ENCODE measurements at regions not wholly inside any gene's neighbourhood (a gene's known extent, or its start where the extent isn't known, plus 50 kb on each side); places are given as distances from the start of the nearest gene placed in this dataset.
"Not testable (repeated sequence)": the region's sequence is repeated elsewhere in the genome, so short reads cannot be mapped to it uniquely, and the experiment has no call there.

DNA sequence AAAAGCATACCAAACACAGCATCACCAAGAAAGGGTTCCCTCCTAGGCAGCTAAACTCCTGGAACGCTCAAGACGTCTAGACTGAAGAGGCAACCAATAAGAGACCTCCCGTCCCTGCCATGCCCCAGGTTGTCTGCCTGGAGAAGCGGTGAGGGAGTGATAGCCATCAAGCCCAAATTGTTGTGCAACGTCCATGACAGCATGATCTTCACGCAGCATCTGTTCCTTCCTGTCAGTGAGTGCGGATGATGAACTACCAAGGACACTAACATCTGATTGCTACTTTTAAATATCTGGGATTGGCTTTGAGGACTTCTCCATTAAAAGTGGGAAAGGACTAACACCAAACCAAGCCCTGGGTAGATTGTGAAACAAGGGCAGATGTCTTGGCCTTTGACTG, 149.7 kb downstream of the TXNL1 start:
- DNase-seq (ENCODE audit: low read depth in 2 of 2) = no peak

DNA sequence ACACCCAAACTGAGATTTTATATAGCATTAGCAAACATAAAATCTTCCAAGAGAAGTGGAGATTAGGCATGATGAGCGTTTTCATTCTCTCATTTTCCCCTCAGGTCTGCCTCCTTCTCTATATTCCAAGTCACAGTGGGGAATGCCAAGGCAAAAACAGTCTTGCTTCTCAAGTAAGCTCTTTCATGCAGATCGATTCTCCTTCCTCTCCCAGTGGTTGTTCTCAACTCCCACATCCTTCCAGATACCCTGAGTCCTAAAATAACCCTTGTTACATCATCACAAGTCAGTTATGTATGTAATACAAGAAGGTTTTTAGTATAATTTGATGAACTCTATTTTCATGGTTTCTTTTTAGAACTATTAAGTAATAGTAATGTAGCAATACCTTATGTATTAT, 150.6 kb downstream of the TXNL1 start:
- DNase-seq (ENCODE audit: low read depth in 2 of 2) = no peak

DNA sequence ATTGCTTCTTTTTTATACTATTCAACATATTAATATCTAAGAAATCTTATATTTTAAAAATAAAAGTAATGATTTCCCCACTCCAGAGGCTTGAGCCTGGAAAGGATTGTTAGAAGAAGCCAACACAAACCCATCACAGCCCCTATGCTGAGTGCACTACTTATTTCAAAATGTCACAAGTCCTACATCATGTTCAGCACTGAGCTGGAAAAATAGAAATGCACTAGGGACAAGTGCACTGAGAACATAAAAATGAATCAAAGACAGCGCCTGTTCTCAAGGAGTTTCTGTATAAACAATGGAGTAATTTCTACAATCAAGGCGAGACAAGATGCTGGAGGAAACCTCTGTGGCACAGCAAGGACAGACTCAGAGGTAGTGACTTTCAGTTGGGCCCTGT, 155.0 kb downstream of the TXNL1 start:
- DNase-seq (ENCODE audit: low read depth in 2 of 2) = no peak

DNA sequence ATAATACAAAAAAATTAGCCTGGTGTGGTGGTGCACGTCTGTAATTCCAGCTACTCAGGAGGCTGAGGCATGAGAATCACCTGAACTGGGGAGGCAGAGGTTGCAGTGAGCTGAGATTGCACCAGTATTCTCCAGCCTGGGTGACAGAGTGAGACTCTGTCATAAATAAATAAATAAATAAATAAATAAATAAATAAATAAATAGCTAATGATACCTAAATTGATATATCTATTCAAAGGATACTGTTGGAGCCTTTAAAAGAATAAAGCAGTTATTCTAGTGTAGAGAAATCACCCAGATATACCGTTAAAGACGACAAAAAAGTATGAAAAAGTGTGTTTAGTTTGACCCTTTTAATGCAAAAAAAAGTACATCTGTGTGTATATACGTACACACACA, 155.6 kb downstream of the TXNL1 start:
- not testable (repeated sequence) for DNase-seq (ENCODE audit: low read depth in 2 of 2)

DNA sequence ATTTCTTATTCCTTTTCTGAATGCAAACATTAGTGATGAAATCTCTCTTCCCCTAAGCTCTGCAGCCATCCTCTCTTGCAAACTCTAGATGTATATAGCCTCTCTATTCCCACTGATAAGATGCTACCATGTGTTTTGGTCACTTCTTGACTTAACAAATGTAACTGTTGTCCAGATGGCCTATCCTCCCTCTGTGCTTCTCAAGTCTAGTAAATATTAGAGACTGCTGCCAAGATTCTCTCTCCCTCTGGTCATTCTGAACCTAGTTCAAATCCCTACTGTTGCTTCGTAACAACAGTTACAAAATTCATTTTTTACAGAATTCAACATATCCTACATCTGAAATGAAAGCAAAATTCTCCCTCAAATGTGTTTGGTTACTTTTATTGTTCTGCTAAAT, 156.6 kb downstream of the TXNL1 start:
- DNase-seq (ENCODE audit: low read depth in 2 of 2) = no peak

DNA sequence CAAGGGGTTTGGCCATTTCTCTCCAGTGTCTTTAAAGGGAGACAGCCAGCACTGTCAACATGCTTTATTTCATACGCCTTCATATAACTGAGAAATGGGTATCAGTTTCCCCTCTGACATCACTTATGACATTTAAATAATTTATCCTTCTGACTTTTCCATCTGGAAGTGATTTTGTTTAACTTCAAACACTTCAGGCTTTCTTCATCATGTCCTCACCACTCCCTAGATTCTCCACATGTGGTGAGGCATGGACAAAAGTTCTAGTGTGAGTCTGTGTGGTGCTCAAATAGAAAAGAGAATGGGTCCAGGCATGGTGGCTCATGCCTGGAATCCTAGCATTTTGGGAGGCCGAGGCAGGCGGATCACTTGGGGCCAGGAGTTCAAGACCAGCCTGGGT, 158.6 kb downstream of the TXNL1 start:
- peak in 1 of 2 experiments; percentile 3 for DNase-seq (ENCODE audit: low read depth in 2 of 2)

DNA sequence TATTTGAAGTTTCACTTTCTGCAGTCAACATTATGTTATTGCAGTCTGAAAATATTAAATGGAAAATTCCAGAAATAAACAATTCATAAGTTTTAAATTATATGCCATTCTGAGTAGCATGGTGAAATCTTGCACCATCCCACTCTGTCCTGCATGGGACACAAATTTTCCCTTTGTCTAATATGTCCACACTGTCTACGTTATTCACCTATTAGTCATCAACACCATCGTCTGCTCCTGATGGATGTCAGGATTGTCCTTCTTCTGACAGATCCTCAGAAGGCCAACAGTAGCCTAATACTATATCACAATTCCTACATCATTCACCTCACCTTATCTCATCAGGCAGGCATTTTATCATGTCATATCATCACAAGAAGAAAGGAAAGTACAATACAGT, 163.1 kb downstream of the TXNL1 start:
- DNase-seq (ENCODE audit: low read depth in 2 of 2) = peak in 1 of 2 experiments; percentile 2

DNA sequence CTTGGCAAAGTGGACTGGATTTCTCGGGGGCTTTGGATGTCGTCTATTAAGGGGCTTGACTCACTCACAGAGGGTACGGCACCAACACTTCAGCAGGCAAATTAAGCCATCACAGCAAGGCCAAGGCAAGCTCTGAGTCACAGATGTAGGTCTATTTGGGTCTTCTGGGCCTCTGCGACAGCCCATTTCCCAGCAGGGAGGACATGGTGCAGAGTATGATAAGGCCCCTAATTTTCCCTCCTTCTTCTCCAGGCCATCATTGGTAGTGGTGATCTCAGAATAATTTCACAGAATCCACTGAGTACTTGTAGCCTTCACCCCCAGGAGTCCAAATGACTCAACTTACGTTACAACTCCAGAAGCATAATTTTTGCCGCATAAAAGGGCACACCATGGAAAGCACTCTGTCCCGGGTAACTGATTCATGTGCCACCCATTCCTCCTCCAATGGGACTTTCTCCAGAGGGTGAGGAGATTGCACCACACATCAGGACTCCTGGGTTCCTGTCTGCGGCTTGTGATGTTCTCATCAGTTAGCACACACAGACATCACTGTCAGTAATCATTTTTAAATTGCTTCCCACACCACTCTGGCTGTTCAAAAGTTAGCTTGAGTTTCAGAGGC, 164.9 kb downstream of the TXNL1 start:
- no peak for DNase-seq (ENCODE audit: low read depth in 2 of 2)

DNA sequence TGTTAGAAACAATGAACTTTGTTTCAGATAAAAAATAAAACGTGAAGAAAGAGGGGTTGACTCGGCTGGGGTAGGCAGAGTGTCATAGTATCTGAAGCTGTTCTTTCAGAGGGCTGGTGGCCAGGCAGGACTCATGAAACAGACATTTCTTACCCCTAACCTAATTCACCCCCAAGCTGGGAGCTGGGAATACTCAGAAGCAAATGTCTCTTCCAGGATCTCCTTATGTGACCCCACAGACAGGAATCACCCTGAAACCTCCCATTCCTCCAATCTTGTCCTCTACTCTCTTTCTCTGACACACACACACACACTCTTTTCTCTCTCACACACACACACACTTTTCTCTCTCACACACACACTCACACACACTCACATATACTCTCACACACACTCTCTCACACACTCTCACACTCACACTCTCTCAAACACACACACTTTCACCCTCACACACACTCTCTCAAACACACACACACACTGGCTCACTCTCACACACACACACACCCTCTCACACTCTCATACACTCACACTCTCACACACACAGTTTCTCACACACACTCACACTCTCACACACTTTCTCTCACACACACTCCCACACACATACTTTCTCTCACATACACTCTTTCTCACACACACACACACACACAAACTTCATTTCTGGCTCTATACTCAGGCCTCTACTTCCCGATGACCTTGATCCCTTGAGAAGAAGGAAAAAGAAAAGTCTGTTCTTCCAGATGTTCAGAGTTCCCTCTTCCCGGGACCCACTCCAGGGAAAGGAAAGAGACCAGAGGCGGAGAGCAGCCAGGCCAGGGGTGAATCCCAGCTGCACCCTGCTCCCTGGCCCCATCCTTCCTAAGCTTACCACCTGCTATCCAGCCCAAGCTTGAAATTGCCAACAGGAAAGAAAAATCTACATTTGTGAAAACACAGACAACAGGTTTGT, 167.7 kb downstream of the TXNL1 start:
- no peak for DNase-seq (ENCODE audit: low read depth in 2 of 2)

DNA sequence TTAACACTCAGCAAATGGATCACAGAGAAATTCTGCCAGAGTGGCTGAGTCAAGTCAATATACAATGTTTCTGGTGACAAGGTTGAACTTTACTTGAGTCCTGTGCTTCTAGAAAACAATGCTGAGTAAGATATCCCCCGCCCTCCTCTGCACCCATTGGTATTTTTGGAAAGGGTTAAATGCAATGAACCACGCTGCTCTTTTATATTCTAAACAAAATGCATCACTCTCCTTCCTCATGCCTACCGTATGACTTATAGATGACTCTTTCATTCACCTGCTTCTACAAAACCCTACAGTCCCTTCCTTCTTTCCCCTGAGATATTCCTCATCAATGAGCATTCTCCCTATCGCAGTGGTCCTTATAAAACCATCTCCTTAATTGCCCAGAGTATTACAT, 168.8 kb downstream of the TXNL1 start:
- DNase-seq (ENCODE audit: low read depth in 2 of 2) = no peak

DNA sequence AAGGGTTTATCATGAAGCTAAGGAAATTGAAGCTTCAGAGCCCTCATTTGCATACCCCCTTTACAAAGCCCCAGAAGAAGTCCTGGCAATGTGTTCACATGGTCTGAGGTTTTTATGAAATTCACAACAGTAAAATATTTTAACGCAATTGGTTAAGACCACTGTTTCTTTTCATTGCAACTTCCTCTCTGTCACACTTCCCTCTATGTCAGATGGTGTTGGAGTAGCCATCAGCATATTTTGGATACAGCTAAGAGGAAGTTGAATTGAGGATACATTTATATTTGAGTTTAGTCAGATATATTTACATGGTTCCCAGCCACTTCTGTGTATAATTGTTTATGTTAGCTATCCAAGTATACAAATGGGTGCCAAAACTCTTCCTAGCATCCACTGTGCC, 170.0 kb downstream of the TXNL1 start:
- no peak for DNase-seq (ENCODE audit: low read depth in 2 of 2)

DNA sequence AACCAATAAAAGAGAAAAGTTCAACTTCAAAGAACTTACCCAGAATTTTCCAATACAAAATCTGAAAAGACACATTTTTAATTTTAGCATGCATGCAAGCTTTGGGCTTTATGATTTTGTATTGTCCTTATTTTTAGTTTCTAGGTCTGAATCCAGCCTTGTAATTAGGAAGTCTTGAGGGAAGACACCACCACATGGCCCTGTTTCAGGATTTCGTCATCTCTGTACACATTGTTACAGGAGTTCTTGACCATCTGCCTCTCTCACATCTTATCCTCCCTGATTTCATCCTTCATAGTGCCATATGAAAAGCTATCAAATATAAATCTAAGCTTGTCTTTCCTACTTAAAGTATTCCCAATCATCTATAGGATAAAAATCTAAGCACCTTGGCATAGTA, 176.1 kb downstream of the TXNL1 start:
- no peak for DNase-seq (ENCODE audit: low read depth in 2 of 2)

DNA sequence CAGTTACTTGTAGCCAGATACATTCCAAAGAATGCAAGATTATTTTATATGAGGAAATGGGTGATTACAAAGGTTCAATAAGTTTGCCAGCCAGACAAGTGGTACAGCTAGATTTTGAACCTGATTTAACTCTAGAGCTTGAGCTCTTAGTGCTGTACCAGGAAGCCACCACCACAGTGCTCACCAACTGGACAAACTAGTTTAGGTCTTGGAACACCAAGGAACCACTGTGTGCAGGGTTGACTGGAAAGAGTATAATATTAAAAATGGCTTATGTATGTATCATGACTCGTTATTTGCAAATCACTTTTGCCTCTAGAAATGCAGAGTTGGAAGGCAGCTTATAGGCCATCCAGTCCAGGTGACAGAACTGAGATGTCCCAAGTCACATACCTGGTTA, 177.2 kb downstream of the TXNL1 start:
- no peak for DNase-seq (ENCODE audit: low read depth in 2 of 2)

DNA sequence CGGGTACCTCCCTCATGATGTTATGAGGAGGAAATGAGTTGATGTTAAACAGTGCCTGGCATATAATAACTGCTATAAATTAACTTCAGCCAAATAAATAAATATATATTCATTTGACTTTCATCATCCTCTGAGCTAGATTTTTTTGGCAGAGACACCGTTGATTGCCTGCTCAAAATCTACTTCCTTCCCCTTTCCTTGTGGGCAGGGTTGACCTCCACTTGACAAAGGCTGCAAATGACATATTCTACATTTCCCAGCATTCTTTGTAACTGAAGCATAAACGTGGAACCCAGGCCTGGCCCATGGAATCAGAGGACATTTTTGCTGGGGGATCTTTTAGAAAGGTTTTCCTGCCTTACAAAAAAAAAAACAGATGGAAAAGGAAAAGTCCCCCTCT, 177.8 kb downstream of the TXNL1 start:
- DNase-seq (ENCODE audit: low read depth in 2 of 2) = no peak

DNA sequence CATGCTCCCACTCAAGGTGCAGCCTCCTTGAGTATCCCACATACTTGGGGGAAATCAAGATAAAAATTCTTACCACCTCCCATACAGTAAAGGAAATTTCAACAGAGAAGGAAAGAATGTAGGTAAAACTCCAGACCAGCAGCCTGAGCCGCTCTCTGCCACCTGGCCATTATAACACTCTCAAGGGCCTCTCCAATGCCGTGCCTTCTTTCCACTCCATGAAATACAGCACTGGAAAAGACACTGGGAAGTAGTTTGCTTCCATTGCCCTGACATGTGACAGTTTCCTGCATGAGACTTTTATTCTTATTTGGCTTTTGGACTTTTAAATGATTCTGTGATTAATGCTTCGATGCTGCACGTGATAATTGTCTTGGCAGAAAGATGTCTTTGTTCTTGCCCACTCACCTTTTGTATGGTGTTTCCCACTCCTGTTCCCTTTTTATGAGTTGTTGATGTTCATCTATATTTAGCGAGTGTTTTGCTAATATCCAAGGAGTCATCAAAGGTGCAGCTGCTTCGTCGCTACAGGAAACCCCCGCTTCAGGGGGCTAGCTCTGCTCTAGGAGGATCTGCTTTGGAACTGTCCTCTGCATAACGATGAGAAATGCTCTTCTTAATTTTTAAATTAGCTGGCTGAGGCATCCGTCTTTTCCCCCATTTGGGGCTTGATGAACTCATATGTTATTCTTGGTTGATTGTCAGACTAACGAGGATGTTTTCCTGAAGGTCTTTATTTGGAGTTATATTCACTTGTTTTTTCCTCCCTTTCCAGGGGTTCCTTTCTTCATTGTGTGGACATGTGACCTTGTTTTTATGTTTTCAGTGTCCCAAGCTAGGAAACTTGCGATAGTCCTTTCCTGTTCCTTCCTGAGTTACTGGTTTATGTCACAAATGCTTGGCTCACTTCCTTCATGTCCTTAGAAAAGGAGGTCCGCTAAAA, 179.4 kb downstream of the TXNL1 start:
- no peak for DNase-seq (ENCODE audit: low read depth in 2 of 2)

DNA sequence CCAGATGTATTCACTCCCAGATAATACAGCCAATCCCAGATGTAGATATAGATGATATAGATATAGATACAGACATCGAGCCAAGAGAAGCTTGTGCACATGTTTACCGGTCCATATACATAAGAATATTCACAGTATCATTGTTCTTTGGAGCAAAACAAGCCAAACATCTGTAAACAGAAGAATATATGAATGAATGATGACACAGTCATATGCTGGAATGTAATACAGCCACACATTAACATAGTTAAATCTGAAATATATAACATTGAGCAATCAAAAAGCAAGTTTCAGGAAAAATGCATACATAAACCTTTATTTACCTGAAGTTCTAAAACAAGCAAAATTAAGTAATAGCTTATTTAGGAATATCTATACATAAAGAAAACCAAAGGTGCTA, 182.5 kb downstream of the TXNL1 start:
- no peak for DNase-seq (ENCODE audit: low read depth in 2 of 2)

DNA sequence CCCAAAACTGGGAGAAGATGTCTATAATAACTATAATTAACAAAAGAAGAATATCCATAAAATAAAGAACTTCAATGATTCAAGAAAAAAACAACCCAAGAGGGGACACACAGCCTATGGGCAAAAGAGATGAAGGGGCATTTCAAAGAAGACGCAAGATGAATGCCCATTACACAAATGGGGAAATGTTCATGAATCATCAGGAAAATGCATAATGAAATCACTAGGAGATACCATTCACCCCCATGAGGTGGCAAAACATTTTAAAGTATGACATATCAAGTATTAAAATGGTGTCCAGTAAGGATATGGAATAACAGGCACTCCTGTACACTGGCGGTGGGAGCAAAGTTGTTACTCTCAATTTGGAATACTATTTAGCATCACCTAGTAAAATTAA, 183.3 kb downstream of the TXNL1 start:
- DNase-seq (ENCODE audit: low read depth in 2 of 2) = no peak

DNA sequence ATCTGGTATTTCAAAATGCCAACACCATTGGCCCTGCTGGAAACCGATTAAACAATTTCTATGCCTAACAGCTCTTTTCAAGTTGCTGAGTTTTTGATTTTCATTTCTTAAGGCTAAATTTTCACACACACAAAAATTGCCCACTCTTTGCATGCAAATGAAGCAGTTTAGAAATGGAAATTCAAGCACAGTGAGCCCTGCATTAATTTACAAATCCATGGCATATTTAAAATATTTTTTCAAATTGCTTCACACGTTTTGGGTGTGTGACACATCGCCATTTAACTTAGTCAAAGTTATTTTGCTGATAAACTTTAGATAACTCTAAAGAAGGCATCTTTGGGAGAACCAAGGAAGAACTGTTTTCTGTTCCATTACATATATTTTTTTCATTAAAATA, 184.8 kb downstream of the TXNL1 start:
- no peak for DNase-seq (ENCODE audit: low read depth in 2 of 2)

DNA sequence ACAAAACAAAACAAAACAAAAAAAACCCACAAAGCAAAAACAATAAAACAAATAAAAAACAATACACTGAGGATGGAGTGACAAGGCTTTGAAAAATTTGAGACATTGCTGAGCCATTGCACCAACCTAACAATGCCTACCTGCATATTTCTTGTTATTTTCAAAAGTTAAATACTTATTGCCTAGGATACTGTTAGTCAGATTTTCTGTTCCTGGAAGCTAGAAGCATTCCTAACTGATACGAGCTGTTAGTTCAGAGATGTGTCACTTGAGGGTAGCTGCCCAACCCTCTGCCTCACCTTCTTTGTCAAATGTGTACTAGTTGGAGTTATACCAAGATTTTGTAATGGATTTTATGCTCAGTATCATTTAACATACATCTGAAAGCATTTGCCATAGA, 187.2 kb downstream of the TXNL1 start:
- DNase-seq (ENCODE audit: low read depth in 2 of 2) = no peak

DNA sequence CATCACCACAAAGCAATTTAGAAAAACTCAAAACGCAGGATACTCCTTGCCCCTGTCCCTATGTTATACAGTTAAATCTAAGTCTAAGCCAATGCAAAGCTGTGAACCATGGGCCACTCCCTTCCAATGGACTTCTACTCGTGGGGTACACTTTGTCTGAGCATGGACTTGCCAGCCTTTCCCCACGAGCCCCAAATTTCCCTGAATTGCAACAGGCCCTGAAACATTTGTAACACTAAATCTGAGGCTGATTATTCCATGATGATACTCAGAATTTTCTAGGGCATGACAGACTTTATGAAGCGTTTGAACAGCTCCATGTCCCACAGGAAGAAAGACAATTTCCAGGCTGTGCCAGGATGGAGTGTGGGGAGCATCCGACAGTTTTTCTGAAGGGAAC, 189.6 kb downstream of the TXNL1 start:
- DNase-seq (ENCODE audit: low read depth in 2 of 2) = no peak

DNA sequence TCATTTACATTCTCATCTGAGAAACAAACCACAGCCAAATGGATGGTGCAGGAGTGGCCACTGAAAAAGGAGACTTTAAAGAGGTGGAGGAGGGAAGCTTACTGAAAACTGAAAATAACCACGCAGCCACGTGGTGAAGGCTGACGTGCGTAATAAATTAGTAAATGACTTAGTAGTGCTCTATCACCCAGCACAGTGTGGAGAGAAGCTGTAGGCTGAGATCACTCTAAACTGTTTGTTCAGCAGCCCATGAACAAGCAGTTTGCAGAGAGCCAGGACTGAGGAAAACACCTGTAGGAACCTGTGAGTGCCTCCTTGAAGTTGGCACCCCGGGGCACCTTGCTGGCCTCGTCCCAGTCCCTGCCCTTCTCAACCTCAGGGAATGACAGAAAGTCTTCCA, 193.0 kb downstream of the TXNL1 start:
- DNase-seq (ENCODE audit: low read depth in 2 of 2) = no peak

DNA sequence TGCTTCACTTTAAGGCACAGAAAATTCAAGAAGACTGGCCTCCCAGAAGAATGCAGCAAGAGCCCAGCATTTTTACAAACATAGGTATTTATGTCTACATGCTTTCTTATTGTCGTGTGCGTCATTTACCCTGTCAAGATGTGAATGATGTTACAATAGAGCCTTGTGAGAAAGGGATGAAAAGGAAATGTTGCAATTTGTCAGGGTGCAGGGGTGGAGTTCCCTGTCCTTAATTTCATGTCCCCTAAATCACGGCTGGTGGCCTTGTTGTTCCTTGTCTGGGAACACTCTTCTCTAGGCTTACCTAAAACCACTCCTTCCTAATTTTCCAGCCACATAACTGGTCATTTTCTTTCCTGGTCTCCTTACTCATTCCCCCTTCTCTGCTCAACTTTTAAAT, 194.2 kb downstream of the TXNL1 start:
- no peak for DNase-seq (ENCODE audit: low read depth in 2 of 2)

Measured in fibroblast of skin of left quadriceps (primary cell).